Adrenal gland (tissue), 9 donors: ENCODE measurements at regions not wholly inside any gene's neighbourhood (a gene's known extent, or its start where the extent isn't known, plus 50 kb on each side); places are given as distances from the start of the nearest gene placed in this dataset.

Experiments used
- DNase-seq, 7 donors: peaks; one replicate each; pipeline ENCODE4 v3.0.0-alpha.2; 2019 to 2020
- H3K27ac ChIP-seq, 5 donors: fragments of 200-600 bp; sonication (generic) in 4 of 5; 1 replicate in 3 of 5; 2 replicates in 2 of 5; pipeline versions ENCODE4 v1.5.1 to v1.8.0; 2016 to 2020; ENCODE audit warnings: mild to moderate bottlenecking in 1 of 5
- H3K27me3 ChIP-seq: fragments of 200-600 bp; 2 replicates; pipeline ENCODE4 v1.8.0; 2021
- H3K36me3 ChIP-seq, 2 donors: fragments of 200-600 bp; replicated peaks in 1 of 2; 1 replicate in 1 of 2; 2 replicates in 1 of 2; pipeline versions ENCODE4 v1.5.1 to v1.8.0; 2018 to 2022
- H3K4me1 ChIP-seq, 2 donors: fragments of 200-600 bp; replicated peaks in 1 of 2; 1 replicate in 1 of 2; 2 replicates in 1 of 2; pipeline versions ENCODE4 v1.5.1 to v1.8.0; 2018 to 2021
- H3K4me3 ChIP-seq, 4 donors: fragments of 200-600 bp; sonication (generic) in 3 of 4; one replicate each; pipeline ENCODE4 v1.5.1; 2016 to 2018
- H3K9me3 ChIP-seq, 3 donors: fragments of 200-600 bp; sonication (generic) in 1 of 3; replicated peaks in 1 of 3; 1 replicate in 2 of 3; 2 replicates in 1 of 3; pipeline versions ENCODE4 v1.5.1 to v1.8.0; 2016 to 2021
- POLR2A ChIP-seq, 2 donors: fragments of 450-650 bp; IDR thresholded peaks; one replicate each; pipeline ENCODE4 v1.6.1; 2017; ENCODE audit warnings: antibody characterized with exemption in 2 of 2, mild to moderate bottlenecking in 2 of 2, moderate library complexity in 1 of 2
- WGBS, 4 donors: extraction: QIAGEN DNeasy Blood & Tissue Kit in 2 of 4; methylation state at CpG; one replicate each; pipeline versions ENCODE4 v1.1.5 to v1.1.7; 2013 to 2017; 5-methylcytosine and 5-hydroxymethylcytosine counted together
- intact Hi-C, 2 donors: fragments of 100-400 bp; cut with DNase I; formaldehyde crosslinking; loops; one replicate each; pipeline versions ENCODE4 v1.14.1 to v1.15.0; 2022 to 2023
- TF ChIP-seq, protein P1 (sequence below), 6 experiments: fragments of 450-650 bp in 4 of 6; fragments of 200-600 bp in 2 of 6; sonication (generic) in 1 of 6; IDR thresholded peaks; 1 replicate in 5 of 6; 2 replicates in 1 of 6; pipeline versions ENCODE4 v1.5.1 to v1.8.0; 2016 to 2021; ENCODE audit warnings: antibody characterized with exemption in 6 of 6, mild to moderate bottlenecking in 2 of 6, moderate library complexity in 1 of 6
- donor health status: healthy with polysubstance abuse.
- donor health status: Bipolar disorder and iron deficiency.
- donor health status: DM: yes; HTN: yes; CAD: no.
- donor health status: DM: no; HTN: no; CAD: no.
- donor health status: DM: no; HTN: no; CAD: no.

DNA sequence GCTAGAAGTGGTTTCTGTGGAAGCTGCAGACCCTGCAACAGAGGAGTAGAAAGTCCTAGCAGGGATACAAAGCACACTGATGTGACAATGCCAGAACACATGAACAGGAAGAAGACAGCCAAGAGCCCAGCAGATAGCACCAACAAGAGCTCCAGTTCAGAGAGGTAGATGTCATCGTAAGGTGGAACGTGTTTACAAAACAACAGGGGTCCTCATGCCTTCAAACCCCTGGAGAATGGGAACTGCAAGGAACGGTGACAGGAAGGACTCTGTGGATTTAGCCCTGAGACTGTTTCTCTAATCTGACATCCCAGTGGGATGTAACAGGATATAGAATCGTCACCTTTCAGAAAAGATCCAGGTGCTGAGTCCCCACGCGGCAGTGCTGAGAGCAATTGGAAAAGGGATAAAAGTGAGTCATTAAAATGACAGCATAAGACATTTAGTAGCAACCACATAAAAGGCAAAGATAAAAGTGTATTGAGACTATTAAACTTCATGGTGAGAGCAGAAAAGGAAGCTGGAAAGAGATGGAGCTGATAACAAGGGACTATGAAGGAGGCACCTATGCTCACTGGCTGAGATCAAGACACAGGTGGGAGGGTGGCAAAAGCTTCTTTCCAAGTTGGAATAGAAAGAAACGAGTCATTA is 195.2 kb downstream of the FBXO15 start:
- no peak overlapping the region for H3K4me3 ChIP-seq
- intact Hi-C loops = no loop called here
- H3K27ac ChIP-seq = no peak overlapping the region
- no peaks in the 10 kb centered on the region for H3K9me3 ChIP-seq
- H3K4me1 ChIP-seq = no peaks in the 10 kb centered on the region
- DNase-seq = no peak
- TF ChIP-seq POLR2A (IDR thresholded peaks at IDR 0.05) = no peak
- TF ChIP-seq, protein P1, sequence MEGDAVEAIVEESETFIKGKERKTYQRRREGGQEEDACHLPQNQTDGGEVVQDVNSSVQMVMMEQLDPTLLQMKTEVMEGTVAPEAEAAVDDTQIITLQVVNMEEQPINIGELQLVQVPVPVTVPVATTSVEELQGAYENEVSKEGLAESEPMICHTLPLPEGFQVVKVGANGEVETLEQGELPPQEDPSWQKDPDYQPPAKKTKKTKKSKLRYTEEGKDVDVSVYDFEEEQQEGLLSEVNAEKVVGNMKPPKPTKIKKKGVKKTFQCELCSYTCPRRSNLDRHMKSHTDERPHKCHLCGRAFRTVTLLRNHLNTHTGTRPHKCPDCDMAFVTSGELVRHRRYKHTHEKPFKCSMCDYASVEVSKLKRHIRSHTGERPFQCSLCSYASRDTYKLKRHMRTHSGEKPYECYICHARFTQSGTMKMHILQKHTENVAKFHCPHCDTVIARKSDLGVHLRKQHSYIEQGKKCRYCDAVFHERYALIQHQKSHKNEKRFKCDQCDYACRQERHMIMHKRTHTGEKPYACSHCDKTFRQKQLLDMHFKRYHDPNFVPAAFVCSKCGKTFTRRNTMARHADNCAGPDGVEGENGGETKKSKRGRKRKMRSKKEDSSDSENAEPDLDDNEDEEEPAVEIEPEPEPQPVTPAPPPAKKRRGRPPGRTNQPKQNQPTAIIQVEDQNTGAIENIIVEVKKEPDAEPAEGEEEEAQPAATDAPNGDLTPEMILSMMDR (IDR thresholded peaks at IDR 0.05) = no peak
- H3K36me3 ChIP-seq = no peaks in the 10 kb centered on the region
- 49 to 63% (median 60%) methylated on average over 7 of the region's 7 CpGs for WGBS, 4 donors
- no peaks in the 10 kb centered on the region for H3K27me3 ChIP-seq

DNA sequence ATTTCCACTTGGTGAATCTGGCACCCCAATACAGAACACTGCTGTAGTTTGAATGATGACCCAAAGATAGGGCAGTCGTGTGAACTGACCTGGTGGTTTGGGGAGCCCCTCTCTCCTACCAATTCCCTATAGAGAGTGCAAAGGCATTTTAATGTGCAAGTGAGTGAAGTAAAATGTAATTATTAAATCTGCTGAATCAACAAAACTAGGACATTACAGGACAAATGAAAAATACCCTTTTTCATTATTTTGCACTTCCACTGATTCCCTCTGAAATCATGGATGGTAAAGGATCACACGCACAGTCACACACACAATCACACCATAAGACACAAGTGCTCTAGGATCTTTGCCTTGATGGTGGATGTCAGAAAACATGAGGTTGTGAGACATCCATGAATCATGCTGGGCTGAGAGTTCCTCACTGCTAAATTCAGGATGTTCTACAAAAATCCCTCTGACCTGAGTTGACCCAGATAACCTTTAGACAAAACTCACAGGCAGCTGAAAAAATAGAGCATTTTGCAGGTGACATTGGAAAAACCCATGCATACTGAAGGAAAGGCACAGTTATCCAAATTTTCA is 197.4 kb downstream of the FBXO15 start:
- Histone ChIP-seq H3K9me3 (no peaks in the 10 kb centered on the region), H3K27ac (no peak overlapping the region), H3K27me3 (no peaks in the 10 kb centered on the region), H3K4me1 (no peaks in the 10 kb centered on the region), H3K36me3 (no peaks in the 10 kb centered on the region), H3K4me3 (no peak overlapping the region)
- intact Hi-C loops = no loop called here
- TF ChIP-seq, protein P1 (IDR thresholded peaks at IDR 0.05) = no peak
- no peak for TF ChIP-seq POLR2A (IDR thresholded peaks at IDR 0.05)
- DNase-seq = no peak
- 61 to 83% (median 70%) methylated on average over 2 of the region's 2 CpGs for WGBS, 4 donors

- H3K9me3 ChIP-seq = no peaks in the 10 kb centered on the region
- WGBS, 4 donors = 71 to 77% (median 74%) methylated on average over 3 of the region's 3 CpGs
- intact Hi-C loops = no loop called here
- TF ChIP-seq, protein P1 (IDR thresholded peaks at IDR 0.05) = no peak
- no peak for TF ChIP-seq POLR2A (IDR thresholded peaks at IDR 0.05)
- no peaks in the 10 kb centered on the region for H3K36me3 ChIP-seq
- H3K27ac ChIP-seq = no peak overlapping the region
- no peak overlapping the region for H3K4me3 ChIP-seq
- no peaks in the 10 kb centered on the region for H3K4me1 ChIP-seq
- DNase-seq = no peak
- no peaks in the 10 kb centered on the region for H3K27me3 ChIP-seq
Measured at GRCh38 chr18:73948497-73948896, 199.1 kb downstream of the FBXO15 start.

GRCh38 chr18:73948084-73948483 is 199.6 kb downstream of the FBXO15 start:
- Histone ChIP-seq H3K27ac (no peak overlapping the region), H3K9me3 (no peaks in the 10 kb centered on the region), H3K36me3 (no peaks in the 10 kb centered on the region), H3K4me1 (no peaks in the 10 kb centered on the region), H3K4me3 (no peak overlapping the region), H3K27me3 (no peaks in the 10 kb centered on the region)
- no peak for DNase-seq
- TF ChIP-seq, protein P1 (IDR thresholded peaks at IDR 0.05) = no peak
- TF ChIP-seq POLR2A (IDR thresholded peaks at IDR 0.05) = no peak
- intact Hi-C loops = no loop called here
- WGBS, 4 donors = 45 to 52% (median 47%) methylated on average over 4 of the region's 4 CpGs
